CD1c-positive myeloid dendritic cell (primary cell): ENCODE measurements at regions not wholly inside any gene's neighbourhood (a gene's known extent, or its start where the extent isn't known, plus 50 kb on each side); places are given as distances from the start of the nearest gene placed in this dataset.

Experiments
- DNase-seq: peaks from one replicate; pipeline ENCODE4 v3.0.0-alpha.2; 2016; ENCODE audit errors: extremely low spot score

- no peak for DNase-seq
Measured at GRCh38 chr3:146839727-146840375, 234.7 kb upstream of the PLSCR5 start.

- DNase-seq: no peak
Measured at GRCh38 chr3:146838221-146838620, 233.1 kb upstream of the PLSCR5 start.

- DNase-seq: no peak
Measured at GRCh38 chr3:146834917-146835316, 229.8 kb upstream of the PLSCR5 start.

GRCh38 chr3:146832857-146833458 lies 227.8 kb upstream of the PLSCR5 start:
- no peak for DNase-seq

- DNase-seq: no peak
Measured at GRCh38 chr3:146831659-146832058, 226.5 kb upstream of the PLSCR5 start.

GRCh38 chr3:146830231-146830630 lies 225.1 kb upstream of the PLSCR5 start:
- no peak for DNase-seq

GRCh38 chr3:146827836-146828235 lies 222.7 kb upstream of the PLSCR5 start:
- DNase-seq: no peak

GRCh38 chr3:146823622-146824021 lies 218.5 kb upstream of the PLSCR5 start:
- DNase-seq: no peak

- DNase-seq: no peak
Measured at GRCh38 chr3:146818866-146819265, 213.7 kb upstream of the PLSCR5 start.

- DNase-seq: no peak
Measured at GRCh38 chr3:146818301-146818700, 213.2 kb upstream of the PLSCR5 start.

GRCh38 chr3:146817704-146818103 lies 212.6 kb upstream of the PLSCR5 start:
- DNase-seq: no peak

- DNase-seq: no peak
Measured at GRCh38 chr3:146814601-146815315, 209.6 kb upstream of the PLSCR5 start.

GRCh38 chr3:146813496-146813895 lies 208.3 kb upstream of the PLSCR5 start:
- DNase-seq: no peak

GRCh38 chr3:146803745-146804144 lies 198.6 kb upstream of the PLSCR5 start:
- no peak for DNase-seq

GRCh38 chr3:146801492-146801891 lies 196.3 kb upstream of the PLSCR5 start:
- no peak for DNase-seq

GRCh38 chr3:146800484-146800883 lies 195.3 kb upstream of the PLSCR5 start:
- no peak for DNase-seq

- DNase-seq: no peak
Measured at GRCh38 chr3:146796078-146796477, 190.9 kb upstream of the PLSCR5 start.

- DNase-seq: no peak
Measured at GRCh38 chr3:146783446-146783845, 178.3 kb upstream of the PLSCR5 start.

- no peak for DNase-seq
Measured at GRCh38 chr3:146781606-146782005, 176.5 kb upstream of the PLSCR5 start.

GRCh38 chr3:146781059-146781458 lies 175.9 kb upstream of the PLSCR5 start:
- no peak for DNase-seq

- DNase-seq: no peak
Measured at GRCh38 chr3:146780251-146780650, 175.1 kb upstream of the PLSCR5 start.

GRCh38 chr3:146777941-146778340 lies 172.8 kb upstream of the PLSCR5 start:
- no peak for DNase-seq

GRCh38 chr3:146772211-146772743 lies 167.1 kb upstream of the PLSCR5 start:
- no peak for DNase-seq
